SU-DHL-6 (cell line): ENCODE measurements at regions not wholly inside any gene's neighbourhood (a gene's known extent, or its start where the extent isn't known, plus 50 kb on each side); places are given as distances from the start of the nearest gene placed in this dataset.

Experiments used
- H2AFZ ChIP-seq: fragments of 200-600 bp; sonication (generic); 2 replicates; pipeline ENCODE4 v1.6.1; 2014; ENCODE audit warnings: low read depth, mild to moderate bottlenecking, moderate library complexity, mixed read lengths, antibody characterized with exemption, low read length; ENCODE audit not compliant: severe bottlenecking
- H3F3A ChIP-seq: fragments of 200-600 bp; shearing (Covaris generic); 2 replicates; pipeline ENCODE4 v1.6.0; 2016; ENCODE audit warnings: antibody characterized with exemption, mild to moderate bottlenecking; ENCODE audit not compliant: insufficient read depth
- H3K27ac ChIP-seq: fragments of 200-600 bp; sonication (generic); 2 replicates; pipeline ENCODE4 v1.5.1; 2016; ENCODE audit warnings: low read depth, mild to moderate bottlenecking, low read length, moderate library complexity, mixed read lengths
- H3K27me3 ChIP-seq: fragments of 200-600 bp; sonication (generic), shearing (Covaris generic); 2 replicates; pipeline ENCODE4 v1.6.0; 2014; ENCODE audit warnings: mild to moderate bottlenecking, low read length
- H3K36me3 ChIP-seq: fragments of 200-600 bp; sonication (generic); 2 replicates; pipeline ENCODE4 v1.6.1; 2014; ENCODE audit warnings: mild to moderate bottlenecking, low read length, mixed read lengths
- H3K4me2 ChIP-seq: fragments of 300-600, 200-600 bp; shearing (Covaris generic), sonication (generic); 2 replicates; pipeline ENCODE4 v1.6.0; 2014; ENCODE audit warnings: low read length, low read depth, mild to moderate bottlenecking; ENCODE audit not compliant: poor library complexity, severe bottlenecking
- H3K4me3 ChIP-seq: fragments of 200-600 bp; sonication (generic); 2 replicates; pipeline ENCODE4 v1.5.1; 2014; ENCODE audit warnings: antibody characterized with exemption, low read length, mild to moderate bottlenecking, mixed read lengths; ENCODE audit not compliant: insufficient read depth, poor library complexity, severe bottlenecking
- H3K79me2 ChIP-seq: fragments of 200-600 bp; sonication (generic); 2 replicates; pipeline ENCODE4 v1.6.1; 2014; ENCODE audit warnings: mild to moderate bottlenecking, low read length, moderate library complexity; ENCODE audit not compliant: insufficient read depth
- H3K9ac ChIP-seq: fragments of 200-600 bp; sonication (generic); 2 replicates; pipeline ENCODE4 v1.7.0; 2014; ENCODE audit warnings: mild to moderate bottlenecking, low read length
- H3K9me2 ChIP-seq: fragments of 200-600 bp; sonication (generic); replicated peaks from 2 replicates; pipeline ENCODE4 v1.6.1; 2014; ENCODE audit warnings: low read length; ENCODE audit not compliant: insufficient read depth
- H3K9me3 ChIP-seq: fragments of 200-600 bp; sonication (generic); 2 replicates; pipeline ENCODE4 v1.6.1; 2014; ENCODE audit warnings: low read length, mixed read lengths; ENCODE audit not compliant: insufficient read depth
- H4K20me1 ChIP-seq: fragments of 200-600 bp; sonication (generic); 2 replicates; pipeline ENCODE4 v1.6.1; 2014; ENCODE audit warnings: low read depth, mild to moderate bottlenecking, antibody characterized with exemption, low read length, moderate library complexity, mixed read lengths
- CTCF ChIP-seq: fragments of 200-600 bp; sonication (generic); IDR thresholded peaks from one replicate; pipeline ENCODE4 v1.5.1; 2017; ENCODE audit warnings: antibody characterized with exemption, mild to moderate bottlenecking, low read length, moderate library complexity; ENCODE audit not compliant: insufficient read depth, poor library complexity, severe bottlenecking
- EZH2phosphoT487 ChIP-seq: fragments of 200-600 bp; sonication (generic), shearing (Covaris generic); conservative IDR thresholded peaks from 2 replicates; pipeline ENCODE4 v1.6.1; 2018; ENCODE audit warnings: mild to moderate bottlenecking, antibody characterized with exemption, low read length, moderate library complexity, mixed read lengths

- Histone ChIP-seq H2AFZ (no peak overlapping the region), H3K4me3 (no peak overlapping the region), H3K9ac (no peak overlapping the region), H4K20me1 (no peaks in the 10 kb centered on the region), H3K9me2 (no peaks in the 10 kb centered on the region), H3K79me2 (no peaks in the 10 kb centered on the region), H3K4me2 (no peak overlapping the region), H3K9me3 (no peaks in the 10 kb centered on the region), H3F3A (no peaks in the 10 kb centered on the region), H3K27me3 (no peaks in the 10 kb centered on the region), H3K36me3 (no peaks in the 10 kb centered on the region), H3K27ac (no peak overlapping the region)
- no peak for TF ChIP-seq CTCF
- TF ChIP-seq EZH2phosphoT487 = no peak
Measured at GRCh38 chr15:66876731-66877476, 174.9 kb downstream of the SMAD6 start.

GRCh38 chr15:66877477-66878271 lies 175.6 kb downstream of the SMAD6 start:
- no peaks in the 10 kb centered on the region for H3K9me2 ChIP-seq
- no peaks in the 10 kb centered on the region for H3K9me3 ChIP-seq
- TF ChIP-seq CTCF = no peak
- TF ChIP-seq EZH2phosphoT487 = no peak
- H4K20me1 ChIP-seq = no peaks in the 10 kb centered on the region
- no peak overlapping the region for H3K9ac ChIP-seq
- no peaks in the 10 kb centered on the region for H3F3A ChIP-seq
- H2AFZ ChIP-seq = no peak overlapping the region
- no peaks in the 10 kb centered on the region for H3K79me2 ChIP-seq
- H3K27me3 ChIP-seq = no peaks in the 10 kb centered on the region
- H3K4me3 ChIP-seq = no peak overlapping the region
- H3K36me3 ChIP-seq = no peaks in the 10 kb centered on the region
- H3K27ac ChIP-seq = no peak overlapping the region
- no peak overlapping the region for H3K4me2 ChIP-seq

- TF ChIP-seq EZH2phosphoT487 (no peak), CTCF (no peak)
Measured at GRCh38 chr15:66878761-66879160, 176.7 kb downstream of the SMAD6 start.

More at GRCh38 chr15:66878761-66879160, 176.7 kb downstream of the SMAD6 start:
- Histone ChIP-seq H3K27me3 (no peaks in the 10 kb centered on the region), H3F3A (no peaks in the 10 kb centered on the region), H4K20me1 (no peaks in the 10 kb centered on the region), H3K79me2 (no peaks in the 10 kb centered on the region), H3K9ac (no peak overlapping the region), H3K27ac (no peak overlapping the region), H3K36me3 (no peaks in the 10 kb centered on the region), H2AFZ (no peak overlapping the region), H3K9me2 (no peaks in the 10 kb centered on the region), H3K4me3 (no peak overlapping the region), H3K4me2 (no peak overlapping the region), H3K9me3 (no peaks in the 10 kb centered on the region)
